ENCODE measurements at regions not wholly inside any gene's neighbourhood (a gene's known extent, or its start where the extent isn't known, plus 50 kb on each side); places are given as distances from the start of the nearest gene placed in this dataset.
A peak's percentile ranks its signal among the peaks of the same experiment; 100 is the strongest.
"Not testable (repeated sequence)": the region's sequence is repeated elsewhere in the genome, so short reads cannot be mapped to it uniquely, and the experiment has no call there.

DNA sequence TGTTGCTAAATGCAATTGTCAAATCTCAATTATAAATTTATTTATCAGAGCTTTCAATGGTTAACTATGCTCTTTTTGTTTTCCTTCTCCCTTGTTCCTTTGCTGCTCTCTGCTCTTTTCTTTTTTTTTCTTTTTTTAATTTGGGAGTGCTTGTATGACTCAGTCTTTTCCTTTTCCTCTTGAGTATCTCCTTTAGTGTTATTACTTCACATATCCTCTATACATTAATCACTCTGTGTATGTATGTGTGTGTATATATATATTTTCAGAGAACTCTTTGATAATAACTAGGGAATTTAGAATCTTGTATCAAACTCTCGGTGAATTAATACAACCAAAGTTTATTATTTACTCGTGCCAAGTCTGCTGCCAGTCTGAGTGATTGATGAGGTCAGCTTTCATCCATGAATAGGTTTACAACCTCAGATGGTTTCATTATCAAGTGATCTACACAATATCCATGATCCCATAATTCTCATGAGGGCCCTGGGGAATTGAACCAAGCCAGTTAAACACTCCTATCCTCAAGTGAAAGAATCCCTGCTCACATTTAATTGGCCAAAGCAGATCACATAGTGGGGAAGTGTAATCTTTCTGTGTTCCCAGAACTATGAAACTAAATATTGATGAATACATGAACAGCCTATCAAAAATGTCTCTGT is 743.4 kb upstream of the CNTN5 start:
- DNase-seq: no peak

DNA sequence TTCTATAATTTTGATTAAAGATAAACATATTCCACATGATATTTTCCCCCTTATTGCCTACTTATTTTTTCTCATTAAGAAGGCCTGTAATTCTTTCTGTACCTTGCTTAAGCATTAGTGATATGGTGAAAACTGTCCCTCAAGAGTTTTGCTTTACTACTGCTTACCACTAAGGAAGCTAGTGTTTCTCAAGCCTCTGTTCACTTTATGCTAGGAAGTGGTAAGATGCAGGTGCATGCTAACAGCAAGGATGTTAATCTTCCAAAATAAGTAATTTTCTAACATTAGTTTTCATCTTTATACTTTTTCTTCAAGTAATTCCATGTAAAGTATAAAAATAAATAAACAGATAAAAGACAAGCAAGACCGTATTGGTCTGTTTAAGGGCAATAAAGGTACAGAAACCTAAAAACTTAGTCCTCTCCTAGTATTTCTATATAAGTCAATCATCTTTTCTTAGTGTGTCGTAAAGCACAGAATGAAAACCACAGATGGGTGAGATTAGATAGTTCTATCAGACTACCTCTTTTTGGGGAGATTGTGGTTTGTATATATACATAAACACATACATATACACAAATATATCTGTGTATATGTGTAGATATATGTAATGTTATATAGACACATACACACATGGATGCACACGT is 731.0 kb upstream of the CNTN5 start:
- peak; percentile 2 for DNase-seq

DNA sequence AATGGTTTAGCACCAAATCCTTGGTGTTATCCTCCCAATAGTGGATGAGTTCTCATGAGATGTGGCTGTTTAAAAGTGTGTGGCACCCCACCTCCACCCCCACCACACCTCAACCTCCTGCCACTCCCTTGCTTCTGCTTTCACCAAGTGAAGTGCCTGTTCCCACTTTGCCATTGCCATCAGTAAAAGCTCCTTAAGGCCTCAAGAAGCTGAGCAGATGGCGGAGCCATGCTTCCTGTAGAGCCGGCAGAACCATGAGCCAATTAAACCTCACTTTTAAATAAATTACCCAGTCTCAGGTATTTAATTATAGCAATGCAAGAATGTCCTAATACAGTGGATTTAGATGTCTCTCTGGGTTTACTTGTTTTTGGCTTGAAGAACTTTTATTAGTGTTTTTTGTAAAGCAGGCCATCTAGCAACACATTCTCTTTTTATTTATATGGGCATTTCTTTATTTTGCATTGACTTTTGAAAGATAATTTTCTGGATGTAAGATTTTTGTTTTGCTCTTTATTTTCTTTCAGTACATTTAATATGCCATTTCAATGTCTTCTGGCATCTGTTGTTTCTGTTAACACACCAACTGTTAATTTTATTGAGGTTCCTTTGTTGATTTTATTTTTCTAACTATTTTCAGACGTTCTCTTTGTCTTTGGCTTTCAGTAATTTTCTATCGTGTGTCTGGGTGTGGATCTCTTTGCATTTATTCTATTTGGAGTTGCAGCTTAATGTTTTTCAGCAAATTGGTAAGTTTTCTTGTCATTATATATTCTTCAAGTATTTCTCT is 724.5 kb upstream of the CNTN5 start:
- DNase-seq: no peak

- DNase-seq: no peak
Observed at GRCh38 chr11:98300719-98301118, 720.0 kb upstream of the CNTN5 start.

DNA sequence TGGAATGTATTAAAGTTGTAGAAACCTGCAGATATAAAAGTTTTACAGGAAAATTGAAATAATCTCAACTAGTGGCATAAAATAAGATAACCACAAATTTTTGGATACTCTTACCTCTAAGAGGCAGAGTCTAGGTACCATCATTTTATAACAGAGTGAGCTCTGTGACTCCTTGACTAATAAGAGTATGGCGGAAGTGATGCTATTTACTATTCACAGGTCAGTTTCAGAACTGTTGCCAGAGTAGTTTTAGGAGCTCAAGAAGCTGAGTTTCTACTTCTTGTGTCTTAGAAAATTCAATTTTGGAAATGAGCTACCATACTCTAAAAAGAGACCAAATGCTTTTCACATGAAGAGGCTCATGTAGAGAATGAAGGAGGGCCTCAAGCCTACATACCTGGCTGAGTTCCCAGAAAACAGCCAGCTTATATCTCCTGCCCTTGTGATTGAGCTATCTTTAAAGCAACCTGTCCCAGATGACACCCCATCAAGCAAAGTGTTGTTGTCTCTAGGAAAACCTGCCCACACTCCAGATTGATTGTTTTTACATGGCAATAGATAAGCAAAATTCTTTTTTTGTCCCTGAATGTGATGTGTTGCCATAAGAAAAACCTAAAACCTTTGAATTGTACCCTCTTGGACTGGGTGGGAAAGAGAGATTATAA is 712.8 kb upstream of the CNTN5 start:
- DNase-seq: no peak

DNA sequence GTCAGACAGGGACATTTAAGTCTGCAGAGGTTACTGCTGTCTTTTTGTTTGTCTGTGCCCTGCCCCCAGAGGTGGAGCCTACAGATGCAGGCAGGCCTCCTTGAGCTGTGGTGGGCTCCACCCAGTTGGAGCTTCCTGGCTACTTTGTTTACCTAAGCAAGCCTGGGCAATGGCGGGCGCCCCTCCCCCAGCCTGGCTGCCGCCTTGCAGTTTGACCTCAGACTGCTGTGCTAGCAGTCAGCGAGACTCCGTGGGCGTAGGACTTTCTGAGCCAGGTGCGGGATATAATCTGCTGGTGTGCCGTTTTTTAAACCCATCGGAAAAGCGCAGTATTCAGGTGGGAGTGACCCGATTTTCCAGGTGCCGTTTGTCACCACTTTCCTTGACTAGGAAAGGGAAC is 690.4 kb upstream of the CNTN5 start:
- not testable (repeated sequence) for DNase-seq

- no peak for DNase-seq
Observed at GRCh38 chr11:98358551-98358950, 662.2 kb upstream of the CNTN5 start.

- DNase-seq: no peak
Observed at GRCh38 chr11:98365190-98365589, 655.6 kb upstream of the CNTN5 start.

DNA sequence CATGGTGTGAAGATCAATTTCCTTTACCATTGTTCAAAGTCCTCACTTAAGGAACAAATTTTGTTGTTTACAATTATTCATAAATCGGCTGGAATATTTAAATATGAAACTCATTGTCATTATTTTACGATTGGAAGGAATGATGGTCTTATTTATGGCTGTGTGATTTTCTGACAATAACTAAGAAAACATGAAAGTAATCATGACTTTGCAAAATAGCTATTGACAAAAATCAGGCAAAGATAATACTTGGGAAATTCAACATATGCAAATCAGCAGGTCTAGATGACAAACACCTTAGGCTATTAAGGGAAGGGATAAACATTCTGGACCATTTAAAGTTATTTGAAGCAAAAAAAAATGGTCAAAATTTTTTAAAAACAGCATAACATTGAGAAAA is 654.8 kb upstream of the CNTN5 start:
- DNase-seq: no peak

- no peak for DNase-seq
Observed at GRCh38 chr11:98390391-98390790, 630.4 kb upstream of the CNTN5 start.

GRCh38 chr11:98394500-98394899 is 626.2 kb upstream of the CNTN5 start:
- DNase-seq: not testable (repeated sequence)

DNA sequence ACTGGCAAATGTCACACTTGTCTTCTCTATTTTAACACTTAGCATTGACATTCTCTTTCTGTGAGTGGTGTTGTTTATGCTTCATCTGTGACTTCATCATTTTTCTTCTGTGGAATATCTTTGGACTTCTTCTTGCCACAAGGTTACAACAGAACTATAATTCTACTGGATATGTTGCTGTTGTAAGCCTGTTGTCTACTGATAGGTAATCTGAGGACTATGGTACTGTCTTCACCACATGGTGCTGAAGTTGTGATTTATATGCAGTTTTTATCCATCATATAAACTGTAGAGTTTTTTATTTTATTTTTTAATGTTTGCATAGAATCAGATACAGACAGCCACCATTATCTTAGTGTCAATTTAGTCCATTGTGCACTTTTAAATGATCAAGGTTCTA is 622.2 kb upstream of the CNTN5 start:
- no peak for DNase-seq

DNA sequence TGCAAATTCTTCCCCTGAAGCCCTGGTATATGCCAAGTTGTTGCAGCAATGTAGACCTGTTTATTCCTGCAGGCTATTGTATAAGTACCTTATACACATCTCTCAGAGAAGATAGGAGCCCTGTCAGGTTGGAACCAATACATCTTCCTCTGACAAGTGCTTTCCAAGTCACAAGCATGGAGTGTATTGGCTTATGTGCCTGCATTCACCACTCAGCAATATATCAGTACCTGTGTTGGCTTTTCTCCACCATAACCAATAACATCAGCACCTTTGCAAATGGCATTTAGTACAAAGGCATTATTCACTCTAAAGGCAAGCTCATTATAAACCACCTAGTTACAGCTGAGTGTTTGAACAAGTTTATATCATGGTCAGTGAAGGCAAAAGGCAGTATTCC is 611.7 kb upstream of the CNTN5 start:
- no peak for DNase-seq

- no peak for DNase-seq
Observed at GRCh38 chr11:98411777-98412176, 609.0 kb upstream of the CNTN5 start.

DNA sequence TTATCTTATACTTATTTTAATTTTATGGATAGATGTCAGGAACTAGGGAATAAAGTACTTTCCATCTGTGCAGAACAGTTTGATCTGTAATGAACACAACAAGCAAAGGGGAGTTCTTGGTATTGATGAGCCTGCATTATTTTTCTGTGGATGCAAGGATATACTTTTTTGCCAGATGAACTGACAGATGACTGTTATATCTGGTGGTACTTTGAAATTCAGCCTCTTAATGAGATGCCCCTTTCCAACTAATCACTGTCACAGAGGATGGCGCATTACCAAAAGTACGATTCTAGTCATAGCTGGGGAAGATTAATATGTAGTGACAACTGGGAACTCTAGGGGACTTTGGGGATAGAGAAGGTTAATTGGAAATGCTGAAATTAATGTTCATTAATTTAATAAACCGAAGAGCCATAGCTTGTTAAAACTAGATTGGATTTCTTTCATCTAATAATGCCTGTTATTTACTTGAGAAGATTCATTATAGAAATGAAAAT is 603.4 kb upstream of the CNTN5 start:
- no peak for DNase-seq

DNA sequence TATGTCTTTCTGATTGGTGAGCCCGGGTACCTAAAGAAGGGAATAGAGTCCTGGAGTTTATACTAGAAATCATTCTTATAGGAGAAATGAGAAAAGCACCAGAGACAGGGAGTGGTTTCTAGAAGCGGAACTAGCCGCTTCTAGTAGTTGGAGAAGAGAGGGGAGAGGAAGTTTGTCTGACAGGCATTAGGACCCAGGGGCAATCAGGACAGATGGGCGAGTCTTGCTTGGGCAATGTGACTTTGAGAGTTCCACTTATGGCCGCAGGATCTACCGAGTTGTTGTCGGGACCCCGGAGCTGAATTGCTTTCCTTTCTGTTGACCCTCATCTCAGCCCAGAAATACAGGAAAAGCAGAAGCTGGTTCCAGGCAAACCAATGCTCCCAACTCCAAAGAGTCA is 596.8 kb upstream of the CNTN5 start:
- no peak for DNase-seq

DNA sequence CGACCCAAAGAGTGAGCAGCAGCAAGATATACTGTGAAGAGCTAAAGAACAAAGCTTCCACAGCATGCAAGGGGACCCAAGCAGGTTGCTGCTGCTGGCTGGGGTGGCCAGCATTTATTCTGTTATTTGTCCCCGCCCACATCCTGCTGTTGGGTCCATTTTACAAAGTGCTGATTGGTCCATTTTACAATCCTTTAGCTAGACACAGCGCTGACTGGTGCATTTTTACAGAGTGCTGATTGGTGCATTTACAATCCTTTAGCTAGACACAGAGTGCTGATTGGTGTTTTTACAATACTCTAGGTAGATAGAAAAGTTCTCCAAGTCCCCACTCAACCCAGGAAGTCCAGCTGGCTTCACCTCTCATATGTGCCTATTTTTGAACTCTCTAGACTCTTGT is 596.0 kb upstream of the CNTN5 start:
- not testable (repeated sequence) for DNase-seq

DNA sequence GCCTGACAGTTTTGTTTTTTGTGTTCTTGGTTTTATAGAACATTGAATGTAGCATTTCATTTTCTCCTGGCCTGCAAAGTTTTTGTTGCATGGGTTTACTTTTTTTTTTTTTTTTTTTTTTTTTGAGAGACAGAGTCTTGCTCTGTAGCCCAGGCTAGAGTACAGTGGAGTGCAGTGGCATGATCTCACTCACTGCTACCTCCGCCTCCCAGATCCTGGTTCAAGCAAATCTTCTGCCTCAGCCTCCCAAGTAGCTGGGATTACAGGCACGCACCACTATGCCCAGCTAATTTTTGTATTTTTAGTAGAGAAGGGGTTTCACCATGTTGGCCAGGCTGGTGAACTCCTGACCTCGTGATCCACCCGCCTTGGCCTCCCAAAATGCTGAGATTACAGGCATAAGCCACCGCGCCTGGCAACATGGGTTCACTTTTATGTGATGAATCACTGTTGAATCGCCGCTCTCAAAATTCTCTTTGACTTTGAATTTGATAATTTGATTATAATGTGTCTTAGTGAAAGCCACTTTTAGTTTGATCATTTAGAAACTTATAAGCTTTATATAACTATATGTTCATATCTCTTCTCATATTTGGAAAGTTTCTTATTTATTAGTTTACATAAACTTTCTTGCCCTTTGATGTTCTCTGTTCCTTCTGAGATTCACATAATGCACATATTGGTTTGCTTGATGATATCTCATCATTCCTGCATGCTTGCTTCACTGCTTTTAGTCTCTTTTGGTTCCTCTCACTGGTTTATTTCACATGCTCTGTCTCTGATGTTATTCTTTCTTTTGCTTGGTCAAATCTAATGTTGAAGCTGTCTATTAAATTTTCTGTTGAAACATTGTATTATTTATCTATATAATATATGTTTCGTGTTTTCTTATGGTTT is 589.0 kb upstream of the CNTN5 start:
- no peak for DNase-seq

- DNase-seq: no peak
Observed at GRCh38 chr11:98434296-98434695, 586.5 kb upstream of the CNTN5 start.

- no peak for DNase-seq
Observed at GRCh38 chr11:98453378-98453777, 567.4 kb upstream of the CNTN5 start.

DNA sequence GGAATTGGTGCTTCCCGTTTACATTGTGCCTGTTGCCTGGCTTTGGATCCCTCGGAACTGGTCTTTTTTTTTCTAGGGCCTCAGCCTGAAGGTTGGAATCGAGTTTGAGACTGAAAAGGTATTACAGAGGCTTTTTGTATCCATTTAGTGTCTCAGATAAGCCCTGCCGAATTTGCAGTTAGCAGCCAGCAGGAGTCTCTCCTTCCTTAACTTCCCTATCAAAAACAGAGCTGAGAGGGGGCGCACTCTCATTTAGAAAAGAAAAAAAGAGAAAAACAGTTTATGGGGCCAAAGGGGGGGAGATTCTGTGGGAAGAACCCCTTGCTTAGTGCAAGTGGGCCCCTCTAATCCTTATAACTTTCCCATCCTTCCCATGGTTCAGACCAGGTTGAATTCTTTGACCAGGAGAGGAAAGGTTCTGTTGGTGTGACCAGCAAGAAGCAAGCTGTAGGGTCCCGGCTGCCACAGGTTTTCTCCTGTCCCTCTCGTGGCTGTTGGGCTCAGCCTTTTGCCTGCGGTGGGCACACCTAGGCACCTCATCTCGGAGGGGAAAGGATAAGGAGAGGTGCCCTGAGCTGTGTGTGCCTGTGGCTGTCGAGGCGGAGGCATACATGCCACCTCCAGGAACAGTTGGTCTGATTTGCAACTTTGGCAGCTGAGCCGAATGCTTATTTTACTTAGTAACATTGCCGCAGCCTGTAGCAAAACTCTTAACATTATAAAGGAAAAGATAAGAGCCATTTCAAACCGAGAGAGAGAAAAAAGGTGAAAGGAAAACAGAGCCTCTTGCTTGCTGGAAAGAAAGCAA is 565.0 kb upstream of the CNTN5 start:
- no peak for DNase-seq

GRCh38 chr11:98456308-98456680 is 564.5 kb upstream of the CNTN5 start:
- DNase-seq: no peak
